Dedifferentiated amniotic fluid mesenchymal stem cell (primary cell): ENCODE measurements at regions not wholly inside any gene's neighbourhood (a gene's known extent, or its start where the extent isn't known, plus 50 kb on each side); places are given as distances from the start of the nearest gene placed in this dataset.
"Not testable (repeated sequence)": the region's sequence is repeated elsewhere in the genome, so short reads cannot be mapped to it uniquely, and the experiment has no call there.

Experiments used
- DNase-seq: peaks from one replicate; pipeline ENCODE4 v3.0.0-alpha.2; 2016; ENCODE audit errors: extremely low spot score

DNA sequence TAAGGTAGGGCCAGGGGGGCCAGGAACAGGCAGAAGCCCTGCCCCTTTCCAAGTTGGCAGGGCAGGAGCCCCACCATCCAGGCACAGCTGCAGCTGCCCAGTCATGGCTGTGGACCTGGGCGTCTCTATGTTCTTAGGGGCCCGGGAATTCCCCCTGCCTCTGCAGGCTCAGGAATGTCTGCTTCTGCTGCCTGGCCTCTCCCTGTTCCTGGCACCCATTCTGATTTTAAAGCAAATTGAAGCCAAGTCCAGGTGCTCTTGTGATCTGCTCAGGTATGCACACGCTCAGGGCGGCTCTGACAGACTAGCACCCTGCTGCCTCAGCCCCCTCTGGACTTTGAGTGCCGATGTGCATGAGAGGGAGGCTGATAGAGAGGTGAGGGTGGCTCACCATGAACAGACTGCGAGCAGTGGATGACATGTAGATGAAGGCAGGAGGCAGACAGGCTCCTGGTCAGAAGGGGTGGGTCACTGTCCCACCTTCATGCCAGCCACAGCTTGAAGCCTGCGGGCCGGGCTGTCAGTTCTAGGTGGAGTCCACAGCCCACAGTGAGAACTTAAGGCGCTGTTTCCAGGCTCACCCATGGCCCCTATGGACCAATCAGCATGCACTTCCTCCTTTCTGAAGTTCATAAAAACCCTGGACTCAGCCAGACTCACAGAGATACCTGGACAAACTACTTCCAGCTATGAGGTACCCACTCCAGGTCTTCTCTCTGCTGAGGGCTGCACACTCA lies 747.8 kb upstream of the GBE1 start:
- DNase-seq: no peak

- DNase-seq: no peak
Measured at GRCh38 chr3:82506204-82506603, 744.8 kb upstream of the GBE1 start.

DNA sequence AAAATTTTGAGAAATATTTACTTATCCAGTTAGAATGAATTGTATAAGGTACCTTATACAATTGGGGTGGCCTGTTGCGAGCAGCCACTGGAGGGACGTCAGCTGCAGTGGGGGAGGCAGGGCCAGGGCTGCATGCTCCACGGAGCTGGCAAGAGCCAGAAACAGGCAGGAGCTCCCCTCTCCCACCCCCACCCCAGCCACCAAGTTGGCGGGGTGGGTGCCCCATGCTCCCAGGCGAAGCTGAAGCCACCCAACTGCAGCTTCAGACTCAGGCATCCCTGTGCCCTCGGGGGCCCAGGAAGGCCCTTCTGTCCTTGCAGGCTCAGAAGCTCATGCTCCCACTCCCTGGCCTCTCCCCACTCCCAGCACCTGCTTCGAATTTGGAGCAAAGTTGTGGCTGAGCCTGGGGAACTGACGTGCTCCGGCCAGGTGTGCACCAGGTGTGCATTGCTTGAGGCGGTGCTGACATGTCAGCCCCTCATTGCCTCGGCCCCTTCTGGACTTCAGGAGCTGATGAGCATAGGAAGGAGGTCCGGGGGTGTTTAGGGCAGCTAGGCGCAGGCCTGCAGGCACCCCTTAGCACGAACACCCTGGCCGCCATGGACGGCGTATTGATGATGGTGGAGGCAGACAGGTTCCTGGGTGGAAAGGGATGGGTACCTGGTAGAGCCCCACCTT lies 743.8 kb upstream of the GBE1 start:
- no peak for DNase-seq

DNA sequence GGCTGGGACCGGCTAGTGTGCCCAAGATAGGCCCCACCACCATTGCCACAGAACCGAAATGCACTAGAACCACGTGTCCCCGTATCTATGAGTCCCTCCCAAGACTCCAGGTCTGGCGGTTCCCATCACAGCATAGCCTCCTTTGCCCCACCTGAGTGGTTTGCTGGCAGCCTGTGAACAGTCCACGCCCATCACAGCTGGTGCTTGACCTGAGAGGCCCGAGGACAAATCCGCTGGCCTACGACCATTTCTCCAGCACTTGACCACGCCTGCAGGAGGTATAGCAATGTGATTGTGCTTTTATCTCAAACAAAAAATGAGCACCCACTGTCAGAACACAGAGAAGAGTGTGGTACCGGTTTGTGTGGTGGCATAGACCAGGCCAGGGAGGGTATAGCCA lies 736.7 kb upstream of the GBE1 start:
- no peak for DNase-seq

- DNase-seq: no peak
Measured at GRCh38 chr3:82496890-82497560, 735.6 kb upstream of the GBE1 start.

DNA sequence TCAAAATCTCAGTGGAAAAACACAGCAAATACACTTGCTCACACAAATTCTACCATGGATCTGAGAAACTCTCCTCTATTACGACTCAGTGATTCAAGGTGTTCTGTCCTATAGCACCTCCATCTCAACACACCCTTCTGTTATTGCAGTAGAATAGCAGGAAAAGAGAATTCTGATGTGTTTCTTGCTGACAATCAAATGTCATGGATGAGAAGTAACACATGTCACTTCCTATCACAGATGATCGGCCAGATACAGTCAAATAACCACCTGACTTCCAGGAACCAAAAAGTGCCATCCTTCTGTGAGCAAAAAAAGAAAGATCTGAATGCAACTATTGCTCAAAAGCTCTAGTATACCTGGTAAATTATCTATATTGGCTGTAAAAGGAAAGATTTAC lies 734.2 kb upstream of the GBE1 start:
- DNase-seq: no peak

- DNase-seq: no peak
Measured at GRCh38 chr3:82494977-82495489, 733.6 kb upstream of the GBE1 start.

DNA sequence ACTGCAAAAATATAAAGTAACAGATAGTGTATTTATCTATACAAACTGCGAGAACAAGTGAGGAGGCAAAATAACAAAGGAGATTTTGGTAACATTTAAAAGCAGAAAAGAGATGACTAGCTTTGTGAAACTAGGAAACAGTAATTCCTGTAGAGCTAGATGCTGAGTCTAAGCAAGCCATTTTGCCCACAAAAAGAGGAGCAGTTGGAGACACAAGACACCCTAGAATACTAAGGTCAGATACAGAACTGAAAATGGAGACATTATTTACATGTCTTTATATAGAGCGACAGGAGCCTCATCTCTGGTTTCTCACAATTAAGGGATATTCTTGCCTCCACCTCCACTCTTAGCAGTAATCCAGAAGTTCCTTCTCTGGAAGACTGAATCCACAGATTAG lies 732.4 kb upstream of the GBE1 start:
- no peak for DNase-seq

DNA sequence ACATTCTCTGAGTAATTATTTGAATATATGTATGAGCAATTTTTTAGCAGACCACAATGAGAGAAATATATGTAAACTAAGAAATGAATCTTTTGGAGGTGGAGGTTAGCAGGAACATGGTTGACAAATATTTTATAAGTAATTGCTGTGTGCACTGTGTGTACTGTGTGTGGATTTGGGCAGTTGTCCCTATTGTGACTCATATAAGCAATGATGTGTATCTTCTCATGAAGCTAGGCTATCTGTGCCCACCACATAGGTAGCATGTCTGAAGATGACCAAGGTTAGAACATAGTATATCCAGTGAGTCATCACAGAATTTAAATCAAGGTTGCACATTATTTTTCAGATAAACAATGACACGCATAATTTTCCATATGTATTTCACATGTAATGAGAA lies 713.9 kb upstream of the GBE1 start:
- DNase-seq: no peak

- DNase-seq: no peak
Measured at GRCh38 chr3:82474711-82475110, 713.3 kb upstream of the GBE1 start.

GRCh38 chr3:82473864-82474541 lies 712.6 kb upstream of the GBE1 start:
- no peak for DNase-seq

DNA sequence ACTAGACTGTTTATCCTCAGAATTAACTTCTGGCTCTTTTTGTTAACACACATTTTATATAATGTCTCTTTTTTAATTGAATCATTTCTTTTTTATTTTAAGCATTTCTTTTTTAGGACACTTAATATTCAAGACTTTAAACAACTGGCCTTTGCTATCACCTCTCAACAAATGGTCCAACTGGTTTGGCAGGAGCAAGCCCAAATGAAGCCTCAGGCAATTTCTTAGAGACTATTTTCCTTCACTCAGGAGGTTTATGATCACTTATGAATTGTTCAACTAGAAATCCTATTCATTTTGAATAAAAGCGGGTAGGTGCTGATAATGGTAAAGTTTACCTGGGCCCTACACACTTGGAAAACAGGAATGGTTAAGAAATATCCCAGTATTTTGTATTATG lies 705.6 kb upstream of the GBE1 start:
- DNase-seq: no peak

DNA sequence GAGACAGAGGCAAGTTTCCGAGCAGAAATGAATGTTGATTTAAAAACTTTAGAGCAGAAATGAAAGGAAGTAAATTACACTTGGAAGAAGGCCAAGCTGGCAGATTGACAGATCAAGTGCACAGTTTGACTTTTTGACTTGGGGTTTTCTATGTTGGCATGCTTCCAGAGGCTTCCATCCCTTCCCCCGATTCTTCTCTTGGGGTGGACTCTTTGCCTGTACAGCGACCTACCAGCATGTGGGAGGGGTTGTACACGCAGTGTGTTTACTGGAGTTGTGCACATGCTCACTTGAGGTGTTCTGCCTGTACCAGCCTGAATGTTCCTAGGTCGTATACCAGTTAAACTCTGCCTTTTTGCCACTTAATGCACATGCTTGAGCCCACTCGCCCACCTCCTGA lies 701.5 kb upstream of the GBE1 start:
- no peak for DNase-seq

GRCh38 chr3:82461049-82461889 lies 699.8 kb upstream of the GBE1 start:
- DNase-seq: no peak

DNA sequence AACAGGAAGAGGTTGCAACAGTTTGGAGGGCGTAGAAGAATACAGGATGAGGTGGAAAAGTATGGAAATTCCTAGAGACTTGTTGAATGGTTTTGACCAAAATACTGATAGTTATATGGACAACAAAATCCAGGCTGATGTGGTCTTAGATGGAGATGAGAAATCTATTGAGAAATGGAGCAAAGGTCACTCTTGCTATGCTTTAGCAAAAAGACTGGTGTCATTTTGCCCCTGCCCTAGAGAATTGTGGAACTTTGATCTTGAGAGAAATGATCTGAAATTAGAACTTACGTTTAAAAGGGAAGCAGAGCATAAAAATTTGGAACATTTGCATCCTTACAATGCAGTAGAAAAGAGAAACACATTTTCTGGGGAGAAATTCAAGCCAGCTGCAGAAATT lies 686.9 kb upstream of the GBE1 start:
- no peak for DNase-seq

GRCh38 chr3:82428821-82429220 lies 667.4 kb upstream of the GBE1 start:
- not testable (repeated sequence) for DNase-seq

DNA sequence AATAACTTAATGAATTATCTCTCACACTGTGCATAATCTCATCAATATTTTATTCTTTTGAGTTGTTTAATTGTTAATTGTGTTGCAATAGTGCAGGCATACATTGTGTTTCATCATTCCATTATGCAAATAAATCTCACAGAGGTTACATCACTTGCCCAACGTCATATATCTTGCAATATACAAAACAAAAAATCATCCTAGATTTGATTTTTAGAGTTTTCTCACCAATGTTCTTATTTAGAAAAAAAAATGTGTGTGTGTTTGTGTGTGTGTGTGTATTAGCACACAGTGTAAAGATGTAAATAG lies 662.5 kb upstream of the GBE1 start:
- DNase-seq: no peak

- DNase-seq: no peak
Measured at GRCh38 chr3:82423268-82424030, 662.0 kb upstream of the GBE1 start.

- no peak for DNase-seq
Measured at GRCh38 chr3:82416830-82417229, 655.4 kb upstream of the GBE1 start.

DNA sequence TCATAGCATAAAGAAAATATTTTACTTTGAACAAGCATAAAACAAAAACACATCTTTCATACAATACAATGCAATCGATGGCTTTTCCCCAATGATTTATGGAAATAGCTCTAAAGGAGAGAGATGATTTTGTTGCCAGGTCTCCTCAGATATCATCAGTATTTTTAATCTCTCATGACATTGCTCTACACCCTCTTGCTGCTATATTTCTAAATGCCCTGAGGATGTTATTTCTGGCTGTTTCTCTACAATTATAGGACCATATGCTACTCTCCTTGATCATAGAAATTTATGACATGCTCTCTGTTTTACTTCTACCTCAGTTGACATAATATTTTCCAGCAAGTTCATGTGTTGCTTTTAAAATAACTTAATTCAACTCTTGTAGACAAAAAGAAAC lies 654.9 kb upstream of the GBE1 start:
- no peak for DNase-seq

DNA sequence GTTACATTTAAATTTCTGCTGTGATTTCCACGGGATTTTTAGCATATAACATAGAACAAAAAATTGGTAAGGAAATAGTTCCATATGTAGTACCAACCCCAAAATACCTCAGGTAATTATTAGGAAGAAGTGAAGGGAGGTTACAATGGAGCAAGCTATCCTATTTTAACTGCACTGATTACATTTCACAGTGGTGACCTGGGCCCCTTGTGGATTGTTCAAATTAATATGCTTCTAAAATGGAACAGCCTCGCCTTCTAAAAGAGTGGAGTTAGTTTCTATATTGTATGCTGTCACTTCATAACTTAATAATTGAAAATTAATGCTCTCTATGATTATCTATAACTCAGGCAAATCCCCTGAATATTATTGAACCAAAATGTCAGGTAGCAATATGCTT lies 651.7 kb upstream of the GBE1 start:
- no peak for DNase-seq
